OCI-LY3 (cell line): ENCODE measurements at regions not wholly inside any gene's neighbourhood (a gene's known extent, or its start where the extent isn't known, plus 50 kb on each side); places are given as distances from the start of the nearest gene placed in this dataset.

ENCODE experiments used
- CTCF ChIP-seq: fragments of 200-600, 300-600 bp; sonication (generic); IDR thresholded peaks from 2 replicates; pipeline ENCODE4 v1.5.1; 2014; ENCODE audit warnings: antibody characterized with exemption, low read length, low read depth
- EZH2phosphoT487 ChIP-seq: fragments of 200-600 bp; shearing (Covaris generic); IDR thresholded peaks from 2 replicates; pipeline ENCODE4 v1.6.1; 2018; ENCODE audit warnings: antibody characterized with exemption, mixed run types, low read depth

GRCh38 chr2:177053038-177053437 is 159.6 kb upstream of the HNRNPA3 start:
- TF ChIP-seq CTCF = no peak
- no peak for TF ChIP-seq EZH2phosphoT487
